HG03095 (cell line): ENCODE measurements at regions not wholly inside any gene's neighbourhood (a gene's known extent, or its start where the extent isn't known, plus 50 kb on each side); places are given as distances from the start of the nearest gene placed in this dataset.
"Not testable (repeated sequence)": the region's sequence is repeated elsewhere in the genome, so short reads cannot be mapped to it uniquely, and the experiment has no call there.

ENCODE experiments used
- ATAC-seq: cut with Tn5 transposase; IDR thresholded peaks from one replicate; pipeline ENCODE4 v1.9.1; 2021; ENCODE audit warnings: moderate library complexity; ENCODE audit not compliant: unreplicated experiment

GRCh38 chr2:133970641-133971040 lies 283.2 kb upstream of the MGAT5 start:
- ATAC-seq: no peak

GRCh38 chr2:133972297-133972696 lies 281.6 kb upstream of the MGAT5 start:
- ATAC-seq: no peak

GRCh38 chr2:133972786-133973185 lies 281.1 kb upstream of the MGAT5 start:
- ATAC-seq: no peak

DNA sequence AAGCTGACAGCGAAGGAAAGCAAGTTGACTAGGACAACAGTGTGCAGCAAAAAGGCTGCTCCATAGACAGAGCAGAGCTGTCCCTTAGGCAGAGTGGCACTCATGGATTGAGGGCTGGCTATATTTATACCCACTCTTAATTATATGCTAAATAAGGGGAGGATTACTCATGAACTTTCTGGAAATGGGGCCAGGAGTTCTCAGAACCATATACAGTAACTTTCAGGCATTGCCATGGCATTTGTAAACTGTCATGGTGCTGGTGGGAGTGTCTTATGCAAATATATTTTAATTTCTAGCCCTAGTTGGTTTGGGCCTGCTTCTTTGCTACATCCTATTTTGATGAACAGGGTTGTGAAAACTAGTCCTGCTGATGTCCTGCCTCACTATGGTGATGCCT lies 279.5 kb upstream of the MGAT5 start:
- no peak for ATAC-seq

- ATAC-seq: no peak
These were observed 278.7 kb upstream of the MGAT5 start for GRCh38 chr2:133975135-133975534.

- ATAC-seq: no peak
These were observed 278.0 kb upstream of the MGAT5 start for GRCh38 chr2:133975676-133976428.

GRCh38 chr2:133976659-133977058 lies 277.2 kb upstream of the MGAT5 start:
- no peak for ATAC-seq

DNA sequence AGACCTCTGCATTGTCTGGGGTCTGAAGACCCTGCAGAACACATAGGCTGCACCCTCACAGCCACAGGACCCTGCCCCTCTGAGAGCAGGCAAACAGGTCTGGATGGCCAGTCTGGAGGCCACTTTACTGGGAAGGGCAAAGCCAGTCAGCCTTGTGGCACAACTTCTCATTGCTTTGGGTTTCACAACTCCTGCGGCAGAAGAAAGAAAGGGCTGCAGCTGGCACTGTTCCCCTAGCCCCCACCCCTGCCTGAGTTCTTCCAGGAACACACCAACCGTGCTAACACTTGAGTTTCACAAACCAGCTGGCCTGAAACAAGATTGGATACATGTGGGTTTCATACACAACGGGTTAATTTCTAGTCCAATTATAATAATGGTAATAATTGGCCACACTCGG lies 276.5 kb upstream of the MGAT5 start:
- ATAC-seq: no peak

DNA sequence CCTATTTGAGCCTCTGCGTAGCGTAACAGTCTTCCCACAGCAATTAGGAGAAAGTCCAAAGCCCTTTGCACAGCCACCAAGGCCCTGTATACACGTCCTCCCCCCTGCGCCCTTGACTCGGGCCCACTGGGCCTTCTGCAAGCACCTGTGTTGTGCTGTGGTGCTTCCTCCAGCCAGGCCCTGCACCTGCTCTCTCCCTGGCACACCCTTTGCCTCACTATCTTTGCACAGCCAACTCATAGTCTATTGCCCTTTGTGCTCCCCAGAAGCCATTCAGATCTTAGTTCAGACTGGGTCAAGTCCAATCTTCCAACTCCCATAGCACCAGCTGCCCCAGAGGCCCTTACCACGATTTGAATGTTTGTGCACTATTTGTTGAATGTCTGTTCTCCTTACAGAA lies 271.6 kb upstream of the MGAT5 start:
- no peak for ATAC-seq

DNA sequence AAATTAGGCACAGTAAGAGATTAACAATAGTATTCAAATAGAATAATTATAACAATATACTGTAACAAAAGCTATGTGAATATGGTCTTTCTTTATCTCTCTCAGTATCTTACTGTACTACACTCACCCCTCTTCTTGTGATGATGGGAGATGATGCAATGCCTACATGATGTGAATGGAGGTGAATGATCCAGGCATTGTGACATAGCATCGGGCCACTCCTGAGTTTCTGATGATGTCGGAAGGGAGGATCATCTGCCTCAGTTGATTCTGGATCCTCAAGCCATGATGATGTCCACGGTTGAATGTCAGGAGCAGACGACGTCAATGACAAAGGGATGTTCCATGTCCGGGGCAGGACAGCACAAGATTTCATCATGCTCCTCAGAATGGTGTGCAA lies 268.3 kb upstream of the MGAT5 start:
- no peak for ATAC-seq

DNA sequence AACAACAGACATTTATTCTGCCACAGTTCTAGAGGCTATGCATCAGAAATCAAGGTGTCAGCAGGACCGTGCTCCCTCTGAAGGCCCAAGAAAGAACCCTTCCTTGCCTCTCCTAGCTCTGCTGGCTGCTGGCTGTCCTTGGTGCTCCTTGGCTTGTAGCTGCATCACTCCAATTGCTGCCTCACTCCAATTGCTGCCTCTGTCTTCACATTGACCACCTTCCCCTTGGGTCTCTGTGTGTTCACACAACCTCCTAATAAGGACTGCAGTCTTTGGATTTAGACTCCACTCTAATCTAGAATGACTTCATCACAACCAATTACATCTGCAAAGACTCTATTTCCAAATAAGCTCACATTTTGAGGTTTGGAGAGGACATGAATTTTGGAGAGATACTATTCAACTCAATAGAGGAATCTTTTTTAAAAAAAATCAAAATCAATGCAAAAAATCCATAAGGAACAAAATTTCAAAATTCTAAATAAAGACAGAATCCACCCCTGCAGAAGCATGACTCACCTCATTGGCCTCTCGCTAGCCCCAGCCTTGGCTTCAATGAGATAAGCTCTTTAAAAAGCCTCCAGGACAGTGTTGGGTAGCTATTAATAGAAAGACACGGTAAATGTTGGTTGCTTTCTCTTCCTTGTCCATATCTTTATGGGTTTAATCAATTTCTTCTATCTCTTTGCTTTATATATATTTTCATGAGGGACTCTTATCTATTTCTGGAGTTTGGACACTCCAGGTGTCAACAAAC lies 267.6 kb upstream of the MGAT5 start:
- no peak for ATAC-seq

DNA sequence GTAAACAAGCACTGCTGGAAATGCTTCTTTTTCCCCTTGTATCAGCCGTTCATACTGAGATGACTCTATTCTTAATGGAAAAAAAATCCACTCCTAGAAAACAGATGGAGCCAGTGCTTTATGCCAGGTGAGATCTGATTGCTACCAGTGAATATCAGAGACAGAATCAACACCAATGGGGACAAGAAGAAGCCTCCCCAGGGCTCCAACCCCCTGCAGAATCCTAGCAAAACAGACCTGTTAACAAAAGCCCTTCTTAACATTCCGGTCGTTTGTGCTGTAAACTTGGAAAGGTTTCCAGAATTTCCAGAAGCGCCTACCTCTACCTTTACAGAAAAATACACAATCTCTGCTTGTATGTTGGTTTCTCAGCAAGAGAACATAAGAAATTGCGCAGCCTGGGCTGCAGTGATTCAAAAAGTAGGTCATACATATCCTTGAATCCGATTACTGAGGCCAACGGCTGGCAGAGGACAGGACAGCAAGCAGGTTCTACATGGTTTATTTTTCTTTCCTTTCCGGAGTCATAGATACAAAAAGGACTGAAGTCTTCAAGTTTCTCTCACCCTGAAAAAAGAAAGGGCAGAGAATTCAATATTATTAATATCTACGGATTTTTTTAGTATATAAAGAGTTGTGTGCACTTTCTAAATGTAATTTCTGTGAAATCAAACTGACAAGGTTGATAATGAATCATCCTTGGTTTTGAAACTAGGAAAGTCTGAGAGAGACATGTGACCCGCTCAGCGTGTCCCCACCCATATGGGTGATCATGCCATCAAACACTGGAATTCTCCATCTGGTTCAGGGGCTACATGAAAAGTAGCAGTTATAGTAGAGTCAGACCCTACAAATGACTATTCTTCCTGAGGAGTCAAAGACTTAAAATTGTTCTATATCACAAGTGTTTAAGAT lies 266.7 kb upstream of the MGAT5 start:
- no peak for ATAC-seq

DNA sequence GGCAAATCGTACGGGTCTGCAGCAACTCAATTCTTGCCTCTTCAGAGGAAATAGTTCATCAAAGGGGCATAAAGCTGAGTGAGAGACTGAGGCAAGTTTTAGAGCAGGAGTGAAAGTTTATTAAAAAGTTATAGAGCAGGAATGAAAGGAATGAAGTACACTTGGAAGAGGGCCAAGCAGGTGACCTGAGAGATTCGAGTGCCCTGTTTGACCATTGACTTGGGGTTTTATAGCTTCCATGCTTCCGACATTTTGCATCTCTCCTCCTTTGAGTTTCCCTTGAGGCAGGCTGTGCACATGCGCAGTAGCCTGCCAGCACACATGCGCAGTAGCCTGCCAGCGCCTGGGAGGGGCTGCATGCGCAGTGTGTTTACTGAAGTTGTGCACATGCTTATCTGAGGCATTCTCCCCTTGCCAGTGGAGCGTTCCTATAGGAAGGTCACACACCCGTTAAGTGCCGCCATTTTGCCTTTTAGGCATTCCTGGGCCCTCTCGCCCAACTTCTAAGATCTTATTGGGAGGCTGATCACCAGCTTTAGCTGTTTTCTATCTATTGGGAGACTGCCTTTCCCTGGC lies 265.5 kb upstream of the MGAT5 start:
- no peak for ATAC-seq

GRCh38 chr2:133991606-133992168 lies 262.2 kb upstream of the MGAT5 start:
- no peak for ATAC-seq

- no peak for ATAC-seq
These were observed 261.4 kb upstream of the MGAT5 start for GRCh38 chr2:133992454-133992853.

DNA sequence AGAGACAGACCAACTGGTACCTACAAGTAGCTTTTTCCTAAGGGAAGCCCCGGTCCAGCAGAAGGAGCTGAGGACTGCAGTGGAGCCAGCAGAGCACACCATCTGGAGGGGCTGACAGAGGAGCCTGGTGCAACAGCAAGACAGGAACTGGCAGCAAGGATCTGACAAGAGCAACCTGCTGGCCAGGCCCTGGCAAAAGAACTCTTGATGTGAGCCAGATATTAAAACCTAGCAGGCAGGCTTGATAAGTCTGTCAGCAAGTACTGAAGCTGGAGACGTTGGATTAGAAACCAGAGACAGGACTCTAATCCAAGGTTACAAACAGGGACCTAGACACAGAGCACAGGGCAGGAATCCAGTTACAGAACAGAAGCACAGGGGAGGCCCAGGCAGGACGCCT lies 260.7 kb upstream of the MGAT5 start:
- ATAC-seq: no peak

GRCh38 chr2:133998726-133999125 lies 255.1 kb upstream of the MGAT5 start:
- ATAC-seq: not testable (repeated sequence)

GRCh38 chr2:134002391-134002790 lies 251.5 kb upstream of the MGAT5 start:
- no peak for ATAC-seq

DNA sequence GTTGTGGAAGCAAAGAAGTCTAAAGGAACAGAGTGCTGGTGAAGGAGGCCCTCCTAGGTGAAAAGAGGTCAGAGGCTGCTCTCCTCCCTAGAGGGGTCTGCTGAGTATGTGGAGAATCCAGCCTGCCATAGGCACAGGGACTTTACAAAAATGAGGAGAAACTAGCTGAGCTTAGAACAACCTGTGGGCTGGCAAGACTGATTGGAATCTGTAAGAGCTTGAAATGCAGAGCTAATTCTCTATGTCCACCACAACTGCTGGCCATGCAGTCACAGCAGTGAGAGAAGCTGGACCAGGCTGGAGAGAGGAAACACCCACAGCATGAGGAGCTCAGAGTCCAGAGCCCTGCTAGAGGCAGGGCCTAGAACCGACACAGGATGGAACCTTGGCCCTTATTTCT lies 251.0 kb upstream of the MGAT5 start:
- ATAC-seq: no peak

DNA sequence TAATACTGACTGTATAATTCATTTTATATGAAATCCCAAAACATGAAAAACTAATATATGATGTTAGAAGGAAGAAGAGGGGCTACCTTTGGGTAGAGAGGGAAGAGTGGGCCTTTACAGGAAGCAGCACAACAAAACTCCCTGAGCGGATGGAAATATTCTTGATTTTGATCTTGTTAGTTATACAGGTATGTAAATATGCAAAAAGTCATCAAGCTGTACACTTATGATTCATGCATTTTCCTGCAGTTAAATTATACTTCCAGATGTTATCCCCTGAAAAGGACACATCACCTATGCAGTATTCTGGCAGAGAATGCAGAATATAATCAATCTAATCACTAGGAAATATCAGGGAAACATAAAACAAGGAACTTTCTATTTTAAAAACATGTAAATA lies 249.4 kb upstream of the MGAT5 start:
- ATAC-seq: no peak

GRCh38 chr2:134008837-134009236 lies 245.0 kb upstream of the MGAT5 start:
- ATAC-seq: no peak
